CD14-positive monocyte (primary cell): ENCODE measurements at regions not wholly inside any gene's neighbourhood (a gene's known extent, or its start where the extent isn't known, plus 50 kb on each side); places are given as distances from the start of the nearest gene placed in this dataset.

Source experiments
- DNase-seq, 3 donors: peaks; one replicate each; pipeline ENCODE4 v3.0.0-alpha.2; 2011 to 2022
- H2AFZ ChIP-seq: 2 replicates; pipeline ENCODE4 v1.6.0; 2012; ENCODE audit warnings: mild to moderate bottlenecking, low read depth, low read length, inconsistent platforms; ENCODE audit not compliant: insufficient read depth, poor library complexity, severe bottlenecking
- H3K27ac ChIP-seq, 2 donors: 1 replicate in 1 of 2; 2 replicates in 1 of 2; pipeline ENCODE4 v1.5.1; 2012 to 2013; ENCODE audit warnings: low read length in 2 of 2, control low read depth in 1 of 2, inconsistent platforms in 1 of 2, low read depth in 1 of 2, mild to moderate bottlenecking in 1 of 2
- H3K27me3 ChIP-seq, 2 donors: one replicate each; pipeline versions ENCODE4 v1.6.0 to v1.6.1; 2011 to 2013; ENCODE audit warnings: low read length in 2 of 2; ENCODE audit not compliant: control insufficient read depth in 2 of 2, insufficient read depth in 2 of 2
- H3K36me3 ChIP-seq, 2 donors: replicated peaks in 1 of 2; 1 replicate in 1 of 2; 2 replicates in 1 of 2; pipeline versions ENCODE4 v1.5.1 to v1.6.1; 2012 to 2013; ENCODE audit warnings: low read length in 2 of 2, control low read depth in 1 of 2, inconsistent platforms in 1 of 2, mild to moderate bottlenecking in 1 of 2; ENCODE audit not compliant: insufficient read depth in 2 of 2, control insufficient read depth in 1 of 2
- H3K4me1 ChIP-seq, 2 donors: 1 replicate in 1 of 2; 2 replicates in 1 of 2; pipeline versions ENCODE4 v1.5.1 to v1.6.1; 2012 to 2013; ENCODE audit warnings: low read length in 2 of 2, control low read depth in 1 of 2, inconsistent platforms in 1 of 2, mild to moderate bottlenecking in 1 of 2, moderate library complexity in 1 of 2; ENCODE audit not compliant: insufficient read depth in 2 of 2, control insufficient read depth in 1 of 2
- H3K4me2 ChIP-seq: replicated peaks from 2 replicates; pipeline ENCODE3; 2012; ENCODE audit warnings: low read length, moderate library complexity, mild to moderate bottlenecking; ENCODE audit not compliant: poor library complexity, severe bottlenecking; ENCODE audit errors: extremely low read depth
- H3K4me3 ChIP-seq, 3 experiments: fragments of 200-600 bp in 1 of 3; sonication (generic) in 1 of 3; replicated peaks in 1 of 3; 1 replicate in 2 of 3; 2 replicates in 1 of 3; pipeline ENCODE4 v1.5.1; 2011 to 2013; ENCODE audit warnings: low read length in 3 of 3, mild to moderate bottlenecking in 3 of 3, control low read depth in 2 of 3, low read depth in 2 of 3, inconsistent platforms in 1 of 3, moderate library complexity in 1 of 3
- H3K79me2 ChIP-seq: 2 replicates; pipeline ENCODE4 v1.6.0; 2012; ENCODE audit warnings: mild to moderate bottlenecking, control low read depth, inconsistent platforms, low read length, moderate library complexity; ENCODE audit not compliant: insufficient read depth
- H3K9ac ChIP-seq: 2 replicates; pipeline ENCODE4 v1.6.0; 2017; ENCODE audit warnings: low read length, mild to moderate bottlenecking; ENCODE audit not compliant: insufficient read depth, poor library complexity, severe bottlenecking
- H3K9me3 ChIP-seq, 2 donors: replicated peaks in 1 of 2; 1 replicate in 1 of 2; 2 replicates in 1 of 2; pipeline versions ENCODE4 v1.5.1 to v1.6.1; 2012 to 2013; ENCODE audit warnings: low read length in 2 of 2, control low read depth in 1 of 2; ENCODE audit not compliant: control insufficient read depth in 1 of 2, insufficient read depth in 1 of 2
- H4K20me1 ChIP-seq: 2 replicates; pipeline ENCODE4 v1.6.0; 2012; ENCODE audit warnings: mild to moderate bottlenecking, low read length, control low read depth, moderate library complexity; ENCODE audit not compliant: insufficient read depth
- H3K27ac Mint-ChIP-seq, 7 donors: one replicate each; pipeline ENCODE4 v1.8.0; 2020; ENCODE audit warnings: mild to moderate bottlenecking in 7 of 7, mixed read lengths in 7 of 7, moderate library complexity in 6 of 7, inconsistent platforms in 2 of 7
- H3K27me3 Mint-ChIP-seq, 3 donors: one replicate each; pipeline ENCODE4 v1.8.0; 2021 to 2022; ENCODE audit warnings: low read depth in 3 of 3, mild to moderate bottlenecking in 3 of 3, mixed read lengths in 3 of 3, moderate library complexity in 3 of 3, inconsistent platforms in 1 of 3
- H3K36me3 Mint-ChIP-seq, 2 donors: one replicate each; pipeline ENCODE4 v1.8.0; 2020; ENCODE audit warnings: mixed read lengths in 2 of 2, inconsistent platforms in 1 of 2, mild to moderate bottlenecking in 1 of 2
- H3K4me1 Mint-ChIP-seq: one replicate; pipeline ENCODE4 v1.8.0; 2020; ENCODE audit warnings: mild to moderate bottlenecking, mixed read lengths
- H3K4me3 Mint-ChIP-seq, 2 donors: one replicate each; pipeline ENCODE4 v1.8.0; 2020; ENCODE audit warnings: mild to moderate bottlenecking in 2 of 2, mixed read lengths in 2 of 2, moderate library complexity in 1 of 2
- H3K9me3 Mint-ChIP-seq, 7 donors: one replicate each; pipeline ENCODE4 v1.8.0; 2020 to 2022; ENCODE audit warnings: mixed read lengths in 7 of 7, mild to moderate bottlenecking in 6 of 7, moderate library complexity in 6 of 7, inconsistent platforms in 2 of 7
- WGBS: methylation state at CpG from one replicate; pipeline ENCODE4 v1.1.5; 2013; ENCODE audit warnings: missing lambda C conversion rate; ENCODE audit not compliant: insufficient coverage; 5-methylcytosine and 5-hydroxymethylcytosine counted together
- intact Hi-C, 2 donors: fragments of 100-400 bp; cut with micrococcal nuclease; formaldehyde crosslinking; loops; one replicate each; pipeline versions ENCODE4 v1.15.0 to v1.15.1; 2023
- TF ChIP-seq, protein P1 (sequence below): fragments of 200-600 bp; IDR thresholded peaks from one replicate; pipeline ENCODE4 v1.8.0; 2022; ENCODE audit warnings: antibody characterized with exemption, mild to moderate bottlenecking

DNA sequence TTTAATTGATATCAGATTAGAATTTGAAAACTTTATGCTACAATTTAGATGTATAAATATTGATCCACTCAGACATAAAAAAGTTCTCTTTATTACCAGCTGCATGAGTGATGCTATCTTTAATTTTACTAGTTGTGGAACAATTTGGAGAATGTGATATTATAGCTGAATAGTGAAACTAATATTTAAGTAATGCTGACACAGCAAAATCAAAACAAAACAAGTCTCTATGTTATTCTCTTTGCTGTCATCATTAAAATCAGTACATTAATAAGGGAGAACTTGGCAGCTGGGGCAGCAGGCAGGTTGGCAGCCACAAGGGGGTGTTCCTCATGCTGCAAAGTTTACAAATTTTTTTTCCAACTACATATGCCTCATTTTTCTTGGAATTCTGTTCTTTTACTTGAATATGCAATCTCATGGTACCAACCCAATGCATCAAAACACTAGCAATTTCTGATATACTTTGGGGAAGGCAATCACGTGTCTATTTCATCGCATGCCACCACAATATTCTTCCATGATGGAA is 585.3 kb downstream of the FGF9 start:
- H3K4me2 ChIP-seq = no peak overlapping the region
- peaks cover 0 to 6% of the 10 kb centered on the region in 2 donors for H3K9me3 ChIP-seq
- no peaks in the 10 kb centered on the region for H3K27me3 ChIP-seq
- intact Hi-C loops = no loop called here
- H3K27ac ChIP-seq = no peak overlapping the region
- H3K4me1 ChIP-seq = no peaks in the 10 kb centered on the region
- DNase-seq = no peak
- no peaks in the 10 kb centered on the region for H3K79me2 ChIP-seq
- no peak overlapping the region for H3K9ac ChIP-seq
- Mint-ChIP-seq H3K4me1 (no peaks in the 10 kb centered on the region), H3K9me3 (peaks cover 0 to 7% (median 5%) of the 10 kb centered on the region in 7 donors), H3K27ac (no peak overlapping the region), H3K36me3 (no peaks in the 10 kb centered on the region), H3K27me3 (peaks cover 0 to 2% (median 2%) of the 10 kb centered on the region in 3 donors), H3K4me3 (no peak overlapping the region)
- TF ChIP-seq, protein P1, sequence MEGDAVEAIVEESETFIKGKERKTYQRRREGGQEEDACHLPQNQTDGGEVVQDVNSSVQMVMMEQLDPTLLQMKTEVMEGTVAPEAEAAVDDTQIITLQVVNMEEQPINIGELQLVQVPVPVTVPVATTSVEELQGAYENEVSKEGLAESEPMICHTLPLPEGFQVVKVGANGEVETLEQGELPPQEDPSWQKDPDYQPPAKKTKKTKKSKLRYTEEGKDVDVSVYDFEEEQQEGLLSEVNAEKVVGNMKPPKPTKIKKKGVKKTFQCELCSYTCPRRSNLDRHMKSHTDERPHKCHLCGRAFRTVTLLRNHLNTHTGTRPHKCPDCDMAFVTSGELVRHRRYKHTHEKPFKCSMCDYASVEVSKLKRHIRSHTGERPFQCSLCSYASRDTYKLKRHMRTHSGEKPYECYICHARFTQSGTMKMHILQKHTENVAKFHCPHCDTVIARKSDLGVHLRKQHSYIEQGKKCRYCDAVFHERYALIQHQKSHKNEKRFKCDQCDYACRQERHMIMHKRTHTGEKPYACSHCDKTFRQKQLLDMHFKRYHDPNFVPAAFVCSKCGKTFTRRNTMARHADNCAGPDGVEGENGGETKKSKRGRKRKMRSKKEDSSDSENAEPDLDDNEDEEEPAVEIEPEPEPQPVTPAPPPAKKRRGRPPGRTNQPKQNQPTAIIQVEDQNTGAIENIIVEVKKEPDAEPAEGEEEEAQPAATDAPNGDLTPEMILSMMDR = no peak
- no peak overlapping the region for H2AFZ ChIP-seq
- no peaks in the 10 kb centered on the region for H4K20me1 ChIP-seq
- no CpG with 5 or more reads among the region's 2 CpGs for WGBS
- no peaks in the 10 kb centered on the region for H3K36me3 ChIP-seq
- no peak overlapping the region for H3K4me3 ChIP-seq

DNA sequence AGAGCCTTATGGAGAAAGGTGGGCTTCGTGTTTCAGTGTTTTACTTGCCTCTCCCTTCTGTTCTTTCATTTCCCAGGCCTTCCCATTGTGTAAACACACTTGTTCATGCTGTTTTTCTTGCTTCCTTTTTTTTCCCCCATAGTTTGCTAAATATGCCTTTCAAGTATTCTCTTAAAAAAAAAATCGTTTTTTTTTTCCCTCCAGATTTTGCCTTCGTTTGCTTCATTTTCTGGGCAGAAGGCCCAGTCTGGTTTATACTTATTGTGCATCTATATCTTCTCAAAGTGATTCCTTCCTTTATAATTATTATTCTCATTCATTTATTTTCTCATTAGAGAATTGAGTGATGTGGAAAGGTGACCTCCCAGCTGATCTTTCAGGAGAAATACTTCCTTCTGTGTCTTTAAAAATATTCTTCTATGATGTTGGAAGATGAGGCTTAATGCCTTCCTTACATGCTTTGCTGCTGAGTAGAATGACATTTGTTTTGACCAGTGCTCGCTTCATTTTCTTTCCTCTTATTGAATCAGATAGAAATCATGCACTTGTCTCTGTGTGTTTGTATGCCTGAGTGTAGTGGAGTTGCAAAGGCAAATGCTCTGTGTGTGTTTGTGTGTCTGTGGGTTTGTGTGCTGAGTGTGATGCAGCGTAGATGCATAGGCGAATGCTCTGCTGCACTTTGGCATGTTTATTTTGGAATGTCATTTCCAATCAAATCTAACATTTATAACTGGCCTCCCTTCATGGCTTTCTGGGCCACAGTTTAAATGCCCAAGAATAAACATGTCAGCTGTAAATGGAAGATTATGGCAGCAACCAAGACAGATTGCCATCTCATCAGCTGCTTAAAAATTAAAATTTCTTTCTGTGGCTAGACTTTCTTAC is 591.4 kb downstream of the FGF9 start:
- Histone ChIP-seq H3K27ac (no peak overlapping the region), H3K4me2 (no peak overlapping the region), H3K79me2 (no peaks in the 10 kb centered on the region), H3K4me3 (no peak overlapping the region), H3K9me3 (peaks cover 0 to under 1% of the 10 kb centered on the region in 2 donors), H4K20me1 (no peaks in the 10 kb centered on the region), H3K27me3 (no peaks in the 10 kb centered on the region), H3K36me3 (no peaks in the 10 kb centered on the region), H2AFZ (no peak overlapping the region), H3K4me1 (no peaks in the 10 kb centered on the region), H3K9ac (no peak overlapping the region)
- TF ChIP-seq, protein P1 = no peak
- no peaks in the 10 kb centered on the region for H3K36me3 Mint-ChIP-seq
- DNase-seq = no peak
- H3K4me3 Mint-ChIP-seq = no peak overlapping the region
- peaks cover 0 to under 1% (median 0%) of the 10 kb centered on the region in 7 donors for H3K9me3 Mint-ChIP-seq
- H3K27ac Mint-ChIP-seq = no peak overlapping the region
- intact Hi-C loops = no loop called here
- H3K27me3 Mint-ChIP-seq = peaks cover 0 to 1% (median 0%) of the 10 kb centered on the region in 3 donors
- WGBS = 100% methylated on average over 1 of the region's 6 CpGs
- no peaks in the 10 kb centered on the region for H3K4me1 Mint-ChIP-seq
